Hepatocyte (in vitro differentiated cells): ENCODE measurements at regions not wholly inside any gene's neighbourhood (a gene's known extent, or its start where the extent isn't known, plus 50 kb on each side); places are given as distances from the start of the nearest gene placed in this dataset.

Source experiments
- EZH2 ChIP-seq: fragments of 200-600 bp; sonication (generic); IDR thresholded peaks from 2 replicates; pipeline ENCODE4 v1.6.1; 2016; ENCODE audit warnings: antibody characterized with exemption, mild to moderate bottlenecking, borderline replicate concordance
- EZH2phosphoT487 ChIP-seq: fragments of 200-600 bp; sonication (generic); IDR thresholded peaks from one replicate; pipeline ENCODE4 v1.6.1; 2018; ENCODE audit warnings: antibody characterized with exemption, mild to moderate bottlenecking, low read depth, moderate library complexity; ENCODE audit not compliant: unreplicated experiment, severe bottlenecking

DNA sequence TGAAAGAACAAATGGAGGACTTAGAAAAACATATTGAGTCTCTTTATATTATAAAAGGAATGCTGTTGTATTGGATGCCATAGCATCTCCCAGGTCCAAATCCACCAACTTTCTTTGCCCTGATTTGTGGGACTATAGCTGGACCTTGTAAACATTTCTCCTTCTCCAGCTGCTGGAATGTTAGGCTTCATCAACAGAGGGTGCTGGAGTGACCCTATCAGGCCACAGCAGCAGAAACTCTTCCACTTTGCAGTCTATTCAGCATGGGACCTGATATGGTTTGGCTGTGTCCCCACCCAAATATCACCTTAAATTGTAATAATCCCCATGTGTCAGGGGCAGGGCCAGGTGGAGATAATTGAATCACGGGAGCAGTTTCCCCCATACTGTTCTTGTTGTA, 138.4 kb upstream of the ARL4C start:
- TF ChIP-seq EZH2phosphoT487: no peak
- no peak for TF ChIP-seq EZH2
